Liver (tissue), 2 donors: ENCODE measurements at regions not wholly inside any gene's neighbourhood (a gene's known extent, or its start where the extent isn't known, plus 50 kb on each side); places are given as distances from the start of the nearest gene placed in this dataset.

Source experiments
- CTCF ChIP-seq: fragments of 150-350 bp; IDR thresholded peaks from 2 replicates; pipeline ENCODE4 v1.5.1; 2017; ENCODE audit warnings: improper control_type of control experiment, low read depth, low read length; ENCODE audit not compliant: missing input control
- REST ChIP-seq: IDR thresholded peaks from 2 replicates; pipeline ENCODE4 v1.6.1; 2016; ENCODE audit warnings: antibody characterized with exemption, mild to moderate bottlenecking
- donor health status: healthy.

- TF ChIP-seq CTCF: no peak
- TF ChIP-seq REST: no peak
Observed at GRCh38 chr14:38432186-38432585, 176.3 kb upstream of the CLEC14A start.
